ENCODE measurements at regions not wholly inside any gene's neighbourhood (a gene's known extent, or its start where the extent isn't known, plus 50 kb on each side); places are given as distances from the start of the nearest gene placed in this dataset.

- no peak for TF ChIP-seq CTCF (IDR thresholded peaks at IDR 0.05; ENCODE audit: low read depth, low read length)
- TF ChIP-seq POLR2A (IDR thresholded peaks at IDR 0.05; ENCODE audit: extremely low read depth, insufficient read length) = no peak
These were observed 88.2 kb downstream of the OGFRL1 start for GRCh38 chr6:71376830-71377229.
